Adipocyte (in vitro differentiated cells): ENCODE measurements at regions not wholly inside any gene's neighbourhood (a gene's known extent, or its start where the extent isn't known, plus 50 kb on each side); places are given as distances from the start of the nearest gene placed in this dataset.

Experiments used
- DNase-seq: peaks from one replicate; pipeline ENCODE4 v3.0.0-alpha.2; 2015; ENCODE audit warnings: low read depth
- H3K27me3 ChIP-seq: replicated peaks from 2 replicates; pipeline ENCODE4 v1.7.0; 2013; ENCODE audit warnings: mild to moderate bottlenecking, low read length, moderate library complexity; ENCODE audit not compliant: control insufficient read depth, insufficient read depth
- H3K36me3 ChIP-seq: 2 replicates; pipeline ENCODE4 v1.7.0; 2013; ENCODE audit warnings: low read length, mild to moderate bottlenecking, moderate library complexity; ENCODE audit not compliant: control insufficient read depth, insufficient read depth, severe bottlenecking
- H3K4me1 ChIP-seq: 2 replicates; pipeline ENCODE4 v1.7.0; 2013; ENCODE audit warnings: mild to moderate bottlenecking, low read length, moderate library complexity; ENCODE audit not compliant: control insufficient read depth, insufficient read depth
- H3K4me3 ChIP-seq: 2 replicates; pipeline ENCODE4 v1.7.0; 2013; ENCODE audit warnings: mild to moderate bottlenecking, low read length, moderate library complexity
- H3K9ac ChIP-seq: 2 replicates; pipeline ENCODE4 v1.7.0; 2013; ENCODE audit warnings: mild to moderate bottlenecking, low read length, moderate library complexity
- H3K9me3 ChIP-seq: 2 replicates; pipeline ENCODE4 v1.7.0; 2013; ENCODE audit warnings: mild to moderate bottlenecking, low read length, moderate library complexity; ENCODE audit not compliant: control insufficient read depth

DNA sequence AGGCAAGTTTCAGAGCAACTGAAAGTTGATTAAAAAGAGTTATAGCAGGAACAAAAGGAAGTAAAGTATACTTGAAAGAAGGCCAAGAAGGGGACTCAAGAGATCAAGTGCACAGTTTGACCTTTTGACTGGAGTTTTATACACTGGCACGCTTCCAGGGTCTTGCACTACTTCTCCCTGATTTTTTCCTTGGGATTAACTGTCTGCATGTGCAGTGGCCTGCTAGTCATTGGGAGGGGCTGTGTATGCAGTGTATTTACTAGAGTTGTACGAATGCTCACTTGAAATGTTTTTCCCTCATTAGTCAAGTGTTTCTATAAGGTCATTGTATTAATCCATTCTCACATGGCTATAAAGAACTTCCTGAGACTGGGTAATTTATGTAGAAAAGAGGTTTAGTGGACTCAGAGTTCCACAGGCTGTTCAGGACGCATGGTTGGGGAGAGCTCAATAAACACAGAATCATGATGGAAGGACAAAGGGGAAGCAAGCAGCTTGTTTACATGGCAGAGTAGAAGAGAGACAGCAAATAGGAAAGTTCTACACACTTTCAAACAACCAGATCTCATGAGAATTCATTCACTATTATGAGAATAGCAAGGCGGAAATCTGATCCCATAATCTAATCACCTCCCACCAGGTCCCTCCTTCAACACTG lies 571.8 kb downstream of the ZPLD1 start:
- no peaks in the 10 kb centered on the region for H3K36me3 ChIP-seq
- peaks cover 7% of the 10 kb centered on the region for H3K4me1 ChIP-seq
- no peaks in the 10 kb centered on the region for H3K9me3 ChIP-seq
- no peak overlapping the region for H3K9ac ChIP-seq
- DNase-seq = no peak
- no peak overlapping the region for H3K4me3 ChIP-seq
- H3K27me3 ChIP-seq = no peaks in the 10 kb centered on the region

DNA sequence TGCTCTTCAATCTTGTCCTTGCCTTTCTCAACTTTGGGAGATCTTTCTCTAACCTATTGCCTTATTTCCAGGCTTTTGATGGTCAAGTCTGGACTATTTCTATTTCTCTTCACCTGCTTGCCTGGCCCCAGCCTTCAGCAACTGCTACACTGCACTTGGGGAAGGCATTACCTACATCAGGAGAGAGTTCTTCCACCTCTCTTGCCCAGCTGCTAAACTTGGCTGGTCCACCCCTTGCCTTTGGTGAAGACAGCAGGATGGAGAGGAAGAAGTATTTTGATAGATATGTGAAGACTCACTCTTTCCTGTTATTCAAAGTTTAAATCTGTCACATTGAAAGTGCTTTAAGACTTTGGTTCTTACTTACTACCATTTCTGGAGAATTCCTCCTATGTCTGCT lies 574.8 kb downstream of the ZPLD1 start:
- Histone ChIP-seq H3K4me1 (no peaks in the 10 kb centered on the region), H3K9me3 (no peaks in the 10 kb centered on the region), H3K4me3 (no peak overlapping the region), H3K36me3 (no peaks in the 10 kb centered on the region), H3K9ac (no peak overlapping the region), H3K27me3 (no peaks in the 10 kb centered on the region)
- DNase-seq = no peak

DNA sequence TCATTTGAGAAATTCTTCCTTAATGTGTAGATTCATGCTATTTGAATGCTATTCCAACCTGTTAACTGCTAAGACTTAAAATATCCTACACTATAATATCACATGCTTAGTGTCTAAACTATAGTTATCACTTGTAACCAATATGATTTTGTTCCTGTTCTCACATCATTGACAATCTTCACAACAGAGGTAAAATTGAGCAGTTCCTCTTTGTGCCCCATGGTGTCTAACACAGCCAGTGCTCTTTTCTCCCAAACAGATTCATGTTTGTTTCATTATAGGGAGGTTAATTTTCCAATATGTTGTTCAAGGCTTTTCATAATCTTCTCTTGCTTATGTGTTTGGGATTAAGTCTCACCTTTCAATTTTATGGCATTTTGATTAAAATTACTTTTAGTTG lies 591.1 kb downstream of the ZPLD1 start:
- Histone ChIP-seq H3K9me3 (no peaks in the 10 kb centered on the region), H3K4me1 (no peaks in the 10 kb centered on the region), H3K27me3 (no peaks in the 10 kb centered on the region), H3K36me3 (no peaks in the 10 kb centered on the region), H3K9ac (no peak overlapping the region), H3K4me3 (no peak overlapping the region)
- DNase-seq = no peak

DNA sequence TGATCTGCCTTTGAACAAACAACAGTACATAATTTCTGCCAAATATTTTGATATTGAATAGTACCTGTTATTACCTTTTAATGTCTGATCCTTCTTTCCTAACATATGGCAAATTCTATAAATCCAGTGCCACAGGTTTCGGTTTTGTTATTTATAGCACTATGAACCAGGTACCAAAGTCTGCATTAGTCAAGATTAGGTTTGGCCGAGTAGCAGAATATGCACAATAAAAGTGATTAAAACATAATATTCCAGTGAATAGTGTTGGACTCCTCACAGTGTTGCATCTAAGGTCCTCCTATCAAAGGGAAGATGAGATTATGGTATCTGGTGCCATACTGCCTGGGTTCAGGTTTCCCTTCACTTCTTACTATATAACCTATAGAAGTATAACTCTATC lies 599.0 kb downstream of the ZPLD1 start:
- Histone ChIP-seq H3K36me3 (no peaks in the 10 kb centered on the region), H3K4me3 (no peak overlapping the region), H3K9ac (no peak overlapping the region), H3K4me1 (no peaks in the 10 kb centered on the region), H3K9me3 (no peaks in the 10 kb centered on the region), H3K27me3 (no peaks in the 10 kb centered on the region)
- no peak for DNase-seq

DNA sequence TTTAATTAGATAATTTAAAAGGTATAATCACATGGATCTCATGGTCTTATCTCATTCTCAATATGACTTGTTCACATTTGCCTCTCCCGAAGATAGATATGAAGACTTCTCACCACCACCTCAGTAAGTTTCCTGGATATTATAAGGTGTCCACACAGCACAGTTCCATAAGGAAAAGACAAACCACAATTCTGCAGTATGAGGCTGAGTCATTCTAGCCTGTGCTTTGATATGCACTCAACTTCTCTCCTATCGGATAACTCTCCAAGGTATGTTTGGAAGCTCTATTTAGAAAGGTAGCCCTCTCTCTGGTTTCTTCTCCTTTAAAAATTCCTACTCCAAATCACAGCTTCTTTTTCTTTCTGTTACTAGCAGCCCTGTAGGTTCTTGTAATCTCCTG lies 612.8 kb downstream of the ZPLD1 start:
- Histone ChIP-seq H3K4me3 (no peak overlapping the region), H3K27me3 (no peaks in the 10 kb centered on the region), H3K36me3 (no peaks in the 10 kb centered on the region), H3K9me3 (no peaks in the 10 kb centered on the region), H3K9ac (no peak overlapping the region), H3K4me1 (peaks cover 11% of the 10 kb centered on the region)
- no peak for DNase-seq

DNA sequence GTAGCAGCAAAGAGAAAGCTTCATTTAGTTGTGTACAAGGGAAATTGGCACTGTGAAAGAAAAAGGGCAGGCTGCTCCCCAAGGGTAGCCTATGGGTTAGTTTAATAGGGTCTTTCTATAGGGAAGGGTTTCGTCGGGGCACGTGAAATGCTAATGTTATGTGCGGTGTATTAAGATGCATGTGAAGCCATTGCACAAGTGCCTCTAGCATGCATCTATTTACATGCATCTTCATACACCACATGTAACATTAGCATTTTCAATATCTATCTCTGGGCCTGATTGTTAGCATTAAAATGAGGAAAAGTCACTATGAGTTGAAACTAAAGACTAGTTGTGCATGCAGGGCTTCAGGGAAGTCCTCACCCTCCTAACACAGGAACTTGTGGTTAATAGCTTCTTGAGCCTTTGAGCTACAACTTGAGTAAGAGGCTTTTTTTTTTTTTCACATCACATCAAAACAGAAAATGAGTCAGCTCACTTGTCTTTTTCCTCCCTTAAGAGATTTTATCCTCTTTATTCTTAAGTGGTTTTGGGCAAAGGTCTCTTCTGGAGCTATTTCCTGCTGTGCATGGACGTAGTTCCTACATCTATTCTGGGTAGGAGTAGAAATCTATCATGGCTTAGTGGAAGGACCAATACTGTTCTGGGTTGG lies 613.4 kb downstream of the ZPLD1 start:
- Histone ChIP-seq H3K27me3 (no peaks in the 10 kb centered on the region), H3K9ac (no peak overlapping the region), H3K9me3 (no peaks in the 10 kb centered on the region), H3K36me3 (no peaks in the 10 kb centered on the region), H3K4me1 (peaks cover 16% of the 10 kb centered on the region), H3K4me3 (no peak overlapping the region)
- peak; percentile 17 for DNase-seq

DNA sequence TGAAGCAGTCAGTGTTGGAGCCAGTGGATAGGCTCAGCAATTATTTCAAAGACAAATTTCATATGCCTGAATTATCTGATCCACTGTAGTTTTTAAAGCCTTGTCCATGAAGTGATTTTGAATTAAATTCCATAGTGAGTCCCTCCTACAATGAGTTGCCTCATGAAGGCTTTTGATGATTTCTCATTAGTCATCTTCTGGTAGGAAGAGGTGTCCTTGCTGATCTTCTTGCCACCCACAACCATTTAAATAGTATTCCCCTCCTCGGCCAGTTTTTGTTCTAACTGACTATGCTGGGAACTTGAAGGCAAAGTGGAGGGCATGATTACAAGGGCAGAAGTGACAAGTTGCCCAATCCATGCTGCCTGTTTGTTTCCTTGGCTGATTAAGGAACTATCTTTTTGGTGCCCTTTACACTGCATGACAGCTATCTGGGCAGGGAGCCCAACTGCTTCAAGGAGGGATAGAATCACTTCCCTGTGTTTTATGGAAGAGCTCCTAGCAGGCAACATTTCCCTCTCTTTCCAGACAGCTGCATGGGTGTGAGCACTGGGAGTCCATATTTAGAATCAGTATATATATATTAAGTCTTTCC lies 617.5 kb downstream of the ZPLD1 start:
- H3K4me1 ChIP-seq = peaks cover 42% of the 10 kb centered on the region
- no peak overlapping the region for H3K4me3 ChIP-seq
- no peaks in the 10 kb centered on the region for H3K36me3 ChIP-seq
- H3K9me3 ChIP-seq = no peaks in the 10 kb centered on the region
- no peak overlapping the region for H3K9ac ChIP-seq
- H3K27me3 ChIP-seq = no peaks in the 10 kb centered on the region
- DNase-seq = peak; percentile 4

DNA sequence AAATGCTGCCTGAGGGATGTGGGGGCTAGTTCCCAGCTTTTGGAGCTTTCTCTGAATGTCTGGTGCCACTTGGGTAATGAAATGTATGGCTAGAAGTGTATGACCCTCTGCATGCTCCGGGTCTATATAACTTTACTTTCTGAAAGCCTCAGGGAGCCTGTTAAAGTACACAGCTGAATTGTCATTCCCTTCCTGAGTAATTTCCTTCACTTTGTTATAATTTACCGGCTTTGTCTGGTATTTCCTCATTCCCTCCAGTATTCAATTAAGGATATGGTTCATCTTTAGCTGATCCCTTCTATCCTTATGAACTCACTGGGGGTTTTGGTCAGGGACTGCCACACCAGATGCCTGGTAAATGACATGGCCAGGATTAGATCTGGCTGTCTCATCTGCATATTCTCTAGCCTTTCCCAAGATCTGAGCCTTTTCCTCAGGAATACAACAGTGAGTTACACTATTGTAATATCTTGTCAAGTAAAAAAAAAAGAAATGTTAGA lies 620.3 kb downstream of the ZPLD1 start:
- no peaks in the 10 kb centered on the region for H3K27me3 ChIP-seq
- H3K4me3 ChIP-seq = no peak overlapping the region
- H3K9me3 ChIP-seq = no peaks in the 10 kb centered on the region

DNA sequence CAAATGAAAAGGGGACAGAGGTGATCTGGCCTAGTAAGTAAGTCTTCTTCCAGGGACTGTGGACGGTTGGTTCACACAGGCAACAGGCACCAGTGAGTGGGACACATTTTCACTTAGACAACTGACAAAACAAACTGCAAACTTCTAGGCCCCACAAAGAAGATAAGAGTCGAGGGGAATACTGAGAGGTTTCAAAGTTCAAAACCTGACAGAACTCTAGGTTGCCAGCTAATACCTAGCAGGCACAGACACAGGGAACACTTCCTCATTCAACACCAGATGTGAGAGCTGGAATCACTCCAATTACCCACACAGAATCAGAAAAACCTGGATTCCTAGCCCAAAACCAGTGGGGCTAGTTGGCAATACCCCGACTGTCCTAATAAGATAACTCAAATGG lies 621.7 kb downstream of the ZPLD1 start:
- H3K27me3 ChIP-seq = no peaks in the 10 kb centered on the region
- H3K4me3 ChIP-seq = no peak overlapping the region
- H3K9ac ChIP-seq = no peak overlapping the region
- H3K36me3 ChIP-seq = no peaks in the 10 kb centered on the region
- H3K9me3 ChIP-seq = no peaks in the 10 kb centered on the region
- peaks cover 44% of the 10 kb centered on the region for H3K4me1 ChIP-seq
- no peak for DNase-seq

More for the DNA sequence above, 620.3 kb downstream of the ZPLD1 start:
- no peaks in the 10 kb centered on the region for H3K36me3 ChIP-seq
- H3K4me1 ChIP-seq = peaks cover 44% of the 10 kb centered on the region
- no peak for DNase-seq
- no peak overlapping the region for H3K9ac ChIP-seq

DNA sequence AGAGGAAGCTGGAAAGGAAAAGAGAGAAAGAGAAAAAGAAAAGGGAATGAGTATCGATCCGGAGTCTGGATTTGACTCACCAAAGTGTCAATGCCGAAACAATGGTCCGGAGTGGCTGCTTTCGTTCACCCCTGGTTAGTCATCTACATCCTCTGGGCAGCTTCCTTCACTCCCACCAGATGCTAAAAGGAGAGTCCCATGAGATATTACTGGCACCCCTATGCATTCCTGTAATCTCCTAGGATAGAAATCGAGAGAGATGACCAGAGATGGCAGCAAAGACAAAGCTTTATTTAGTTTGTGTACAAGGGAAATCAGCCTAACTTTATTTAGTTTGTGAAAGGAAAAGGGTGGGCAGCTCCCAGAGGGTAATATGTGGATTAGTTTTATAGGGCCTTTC lies 622.2 kb downstream of the ZPLD1 start:
- Histone ChIP-seq H3K36me3 (no peaks in the 10 kb centered on the region), H3K9ac (no peak overlapping the region), H3K9me3 (no peaks in the 10 kb centered on the region), H3K4me3 (no peak overlapping the region), H3K27me3 (no peaks in the 10 kb centered on the region), H3K4me1 (peaks cover 39% of the 10 kb centered on the region)
- DNase-seq = no peak

DNA sequence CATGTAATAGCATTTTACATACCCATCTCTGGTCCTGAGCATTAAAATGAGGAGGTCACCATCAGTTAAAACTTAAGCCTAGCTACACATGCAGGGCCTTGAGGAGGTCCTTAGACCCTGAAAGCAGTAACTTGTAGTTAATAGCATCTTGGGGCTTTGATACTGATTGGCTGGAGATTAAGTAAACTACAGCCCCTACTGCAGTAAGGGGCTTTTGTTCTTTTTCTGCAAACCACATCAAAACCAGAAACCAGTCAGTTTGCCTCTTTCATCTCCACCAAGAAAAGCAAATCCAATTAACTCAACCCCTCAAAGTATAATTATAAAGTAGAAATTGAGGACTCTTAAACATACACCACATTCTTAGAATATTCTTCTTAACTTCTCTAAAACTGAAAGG lies 622.7 kb downstream of the ZPLD1 start:
- Histone ChIP-seq H3K4me3 (no peak overlapping the region), H3K36me3 (no peaks in the 10 kb centered on the region), H3K27me3 (no peaks in the 10 kb centered on the region), H3K9ac (no peak overlapping the region), H3K9me3 (no peaks in the 10 kb centered on the region), H3K4me1 (peaks cover 34% of the 10 kb centered on the region)
- DNase-seq = no peak
